HG02623 (cell line): ENCODE measurements at regions not wholly inside any gene's neighbourhood (a gene's known extent, or its start where the extent isn't known, plus 50 kb on each side); places are given as distances from the start of the nearest gene placed in this dataset.

Experiments
- ATAC-seq: cut with Tn5 transposase; IDR thresholded peaks from one replicate; pipeline ENCODE4 v1.9.1; 2021; ENCODE audit warnings: moderate library complexity; ENCODE audit not compliant: unreplicated experiment

- ATAC-seq, result no peak
Measured at GRCh38 chr9:78781681-78782080, 484.8 kb downstream of the PSAT1 start.

DNA sequence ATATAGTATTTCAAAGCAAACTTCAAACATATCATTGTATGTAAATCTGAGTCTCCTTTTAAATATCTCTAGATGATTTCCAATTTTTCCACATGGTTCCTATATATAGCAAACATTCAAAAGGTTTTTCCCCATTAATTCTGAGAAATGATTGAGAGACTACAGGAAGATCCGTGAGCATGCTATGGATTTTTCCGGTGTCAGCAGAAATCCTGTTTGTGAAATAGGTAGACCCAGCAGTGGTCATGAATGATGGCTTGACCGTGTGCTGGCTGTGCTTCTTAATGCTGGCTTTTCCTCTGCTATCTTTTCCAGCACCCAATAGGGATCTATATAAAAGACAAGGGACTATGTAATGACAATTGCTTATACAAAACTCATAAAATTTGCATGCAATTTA lies 485.3 kb downstream of the PSAT1 start:
- ATAC-seq, result no peak

DNA sequence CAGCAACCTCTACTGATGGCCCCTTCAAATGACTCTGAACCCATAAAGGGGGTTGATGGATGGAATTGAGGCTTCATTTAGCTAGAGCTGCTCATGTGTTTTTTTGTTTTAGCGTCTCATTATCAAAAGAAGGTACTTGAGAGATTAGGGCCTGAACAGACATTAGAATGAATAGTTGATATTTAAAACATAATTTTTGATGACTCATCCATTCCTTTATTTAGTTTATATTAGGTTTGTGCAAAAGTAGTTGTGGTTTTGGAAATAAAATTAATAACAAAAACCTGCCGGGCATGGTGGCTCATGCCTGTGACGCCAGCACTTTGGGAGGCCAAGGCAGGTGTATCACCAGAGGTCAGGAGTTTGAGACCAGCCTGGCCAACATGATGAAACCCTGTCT lies 485.9 kb downstream of the PSAT1 start:
- no peak for ATAC-seq

DNA sequence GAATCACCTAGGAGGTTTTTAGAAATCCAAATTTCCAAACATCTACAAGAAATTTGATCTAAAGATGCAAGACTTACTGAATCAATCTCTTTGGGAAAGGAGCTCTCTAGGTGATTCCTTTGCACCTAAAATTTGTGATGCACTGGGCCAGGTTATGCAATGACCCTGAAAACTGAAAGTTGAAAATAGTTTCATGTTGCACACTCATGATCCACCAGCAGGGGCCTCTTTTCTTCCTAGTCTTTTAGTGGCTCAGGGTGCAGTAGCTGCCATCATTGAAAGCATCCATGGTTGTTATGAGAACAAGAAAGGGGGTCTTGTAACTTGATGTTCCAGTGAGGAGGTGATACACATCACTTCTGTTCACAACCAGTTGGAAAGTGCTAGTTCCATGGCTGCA lies 486.8 kb downstream of the PSAT1 start:
- peak; percentile 72 for ATAC-seq

GRCh38 chr9:78786794-78787193 lies 489.9 kb downstream of the PSAT1 start:
- ATAC-seq, result no peak

GRCh38 chr9:78788101-78788500 lies 491.2 kb downstream of the PSAT1 start:
- ATAC-seq, result no peak

DNA sequence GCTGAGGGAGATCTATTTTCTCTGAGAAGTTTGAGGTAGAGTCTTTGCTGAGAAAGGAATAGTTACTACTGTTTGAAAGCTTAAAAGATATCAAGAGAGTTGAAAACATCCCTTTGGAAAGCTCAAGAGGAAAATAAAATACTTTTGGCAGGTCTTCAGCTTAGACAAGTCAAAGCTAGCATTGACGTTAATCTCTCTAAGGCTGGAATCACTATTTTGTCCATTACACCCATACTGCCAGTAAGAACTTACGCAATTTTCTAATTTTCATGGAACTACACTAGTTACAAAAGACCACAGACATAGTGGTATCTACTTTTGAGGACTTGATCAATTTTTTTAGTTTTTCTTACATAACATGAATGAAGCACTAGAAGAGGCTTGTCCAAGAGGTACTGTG lies 494.9 kb downstream of the PSAT1 start:
- ATAC-seq, result no peak

DNA sequence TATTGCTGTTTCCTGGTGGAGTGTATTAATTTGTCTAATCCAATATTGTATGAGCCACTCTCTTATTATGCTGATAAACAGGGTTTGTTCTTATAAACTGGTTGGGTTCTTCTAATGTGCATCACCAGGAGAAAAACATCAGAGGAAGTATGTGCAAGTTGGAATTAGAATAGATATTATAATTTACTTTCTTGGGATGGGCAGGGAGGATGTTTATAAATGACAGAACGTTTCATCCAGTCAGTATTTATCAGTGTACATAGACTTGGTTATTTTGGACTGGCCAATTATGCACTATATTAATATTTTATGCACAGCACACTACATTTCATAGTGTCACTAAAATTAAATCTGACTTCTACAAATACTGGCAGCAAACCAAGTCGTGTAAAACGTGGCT lies 495.8 kb downstream of the PSAT1 start:
- no peak for ATAC-seq

DNA sequence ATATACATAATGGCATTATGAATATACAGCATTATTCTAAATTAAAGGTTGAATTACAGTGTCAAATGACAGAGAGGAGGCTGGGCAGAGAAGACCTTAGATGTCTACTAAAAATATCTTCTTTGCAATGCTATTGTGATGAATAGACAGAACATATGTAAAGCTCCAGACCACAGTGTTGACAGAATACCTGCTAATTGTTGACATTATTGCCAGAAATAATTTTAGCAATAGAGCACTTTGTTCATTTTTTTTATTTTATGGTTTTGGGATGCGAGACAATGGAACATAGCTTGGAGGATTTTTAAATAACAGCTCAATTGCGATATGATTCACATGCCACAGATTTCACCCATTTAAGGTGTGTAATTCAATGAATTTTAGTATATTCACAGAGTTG lies 508.8 kb downstream of the PSAT1 start:
- no peak for ATAC-seq

- ATAC-seq, result no peak
Measured at GRCh38 chr9:78806492-78807160, 509.7 kb downstream of the PSAT1 start.

GRCh38 chr9:78807286-78807685 lies 510.4 kb downstream of the PSAT1 start:
- ATAC-seq, result no peak

DNA sequence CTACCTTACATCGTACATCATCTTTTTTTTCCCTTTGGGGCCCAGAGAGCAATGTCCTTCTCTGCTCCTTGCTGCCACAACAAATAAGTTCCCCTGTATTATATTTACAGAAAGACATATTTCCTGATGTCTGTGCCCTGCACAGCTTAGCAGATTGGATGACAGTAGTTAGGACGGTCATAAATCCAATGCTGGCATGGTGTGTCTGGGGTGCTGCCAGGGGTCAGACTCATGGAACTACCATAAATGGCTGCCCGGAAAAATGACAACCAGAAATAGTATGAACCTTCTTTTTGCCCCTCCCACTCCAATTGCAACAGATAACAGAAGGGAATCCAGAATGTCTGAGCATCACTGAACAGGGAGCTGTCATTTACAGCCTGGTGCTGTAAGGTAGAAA lies 511.1 kb downstream of the PSAT1 start:
- no peak for ATAC-seq

DNA sequence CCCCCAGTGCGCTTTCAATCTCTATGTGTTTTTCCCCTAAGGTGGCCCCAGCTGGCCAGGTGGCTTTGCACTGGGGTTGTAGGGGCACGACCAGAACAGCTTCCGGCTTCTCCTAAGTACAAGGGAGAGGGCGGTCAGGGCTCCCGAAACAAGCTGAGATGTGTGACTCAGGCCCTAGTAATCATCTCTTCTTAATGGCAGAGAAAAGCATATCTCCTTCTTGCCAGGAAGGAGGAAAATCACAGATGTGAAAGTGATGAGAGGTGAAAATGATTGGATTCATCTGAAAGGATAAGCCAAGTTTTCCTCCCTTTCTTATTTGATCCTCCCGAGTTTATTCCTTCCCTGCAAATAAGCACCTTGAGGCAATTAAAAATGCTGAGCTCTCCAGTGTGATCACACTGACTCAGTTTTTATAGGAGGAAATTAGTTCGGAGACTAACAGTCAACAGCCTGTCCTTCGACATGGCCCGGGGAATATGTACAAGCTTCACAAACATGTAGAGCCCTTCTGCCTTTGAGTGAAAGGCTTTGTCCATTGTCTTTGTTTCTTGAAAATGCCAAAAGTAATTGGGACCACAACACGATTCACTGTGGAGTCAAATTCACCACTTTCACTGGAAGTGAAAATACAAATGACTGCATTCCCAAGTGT lies 514.8 kb downstream of the PSAT1 start:
- no peak for ATAC-seq

DNA sequence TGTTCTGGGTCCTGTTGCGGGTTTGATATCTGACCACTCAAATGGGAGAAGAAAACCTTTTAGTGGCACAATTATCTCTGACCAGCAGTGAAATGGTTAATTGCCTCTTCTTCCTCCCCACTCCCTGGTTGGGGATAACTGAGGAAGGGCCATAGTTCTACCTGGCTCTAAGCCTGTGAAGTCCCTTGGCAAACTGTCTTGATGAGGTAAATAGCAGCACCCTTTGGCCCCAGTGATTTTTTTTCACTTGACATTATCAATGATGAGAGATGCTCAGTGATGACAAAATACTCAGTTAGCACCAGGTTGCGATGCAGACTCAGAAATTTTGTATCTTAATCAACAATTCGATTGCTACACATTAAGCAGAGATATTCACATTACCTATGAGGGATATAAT lies 515.7 kb downstream of the PSAT1 start:
- no peak for ATAC-seq

DNA sequence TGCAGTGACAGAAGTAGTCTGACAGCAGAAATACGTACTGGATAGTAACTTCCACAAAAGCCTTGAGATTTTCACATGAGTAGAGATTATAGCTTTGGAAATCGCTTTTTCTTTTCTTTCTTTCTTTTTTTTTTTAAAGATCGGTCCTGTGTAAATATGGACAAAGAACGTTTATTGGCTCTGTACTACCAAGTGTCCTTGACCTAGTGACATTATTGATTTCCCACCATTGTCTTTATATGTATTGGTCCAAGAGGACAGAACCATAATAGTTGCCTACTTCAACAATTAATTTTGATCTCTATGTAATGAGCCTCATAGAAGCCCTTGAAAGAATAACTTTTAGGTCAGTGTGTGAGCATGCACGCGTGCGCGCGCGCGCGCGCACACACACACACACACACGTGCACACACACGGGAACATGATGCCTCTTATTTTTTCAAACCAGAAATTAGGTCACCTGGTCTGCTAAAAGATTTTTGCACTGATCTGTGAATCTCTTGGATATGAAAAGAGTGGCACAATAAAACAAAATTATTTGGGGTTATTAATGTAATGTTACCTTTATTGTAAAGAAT lies 516.8 kb downstream of the PSAT1 start:
- no peak for ATAC-seq

- ATAC-seq, result peak; percentile 80
Measured at GRCh38 chr9:78821126-78821822, 524.3 kb downstream of the PSAT1 start.

GRCh38 chr9:78826527-78826926 lies 529.6 kb downstream of the PSAT1 start:
- no peak for ATAC-seq

- ATAC-seq, result no peak
Measured at GRCh38 chr9:78828521-78828920, 531.6 kb downstream of the PSAT1 start.

GRCh38 chr9:78830301-78830700 lies 533.4 kb downstream of the PSAT1 start:
- no peak for ATAC-seq

DNA sequence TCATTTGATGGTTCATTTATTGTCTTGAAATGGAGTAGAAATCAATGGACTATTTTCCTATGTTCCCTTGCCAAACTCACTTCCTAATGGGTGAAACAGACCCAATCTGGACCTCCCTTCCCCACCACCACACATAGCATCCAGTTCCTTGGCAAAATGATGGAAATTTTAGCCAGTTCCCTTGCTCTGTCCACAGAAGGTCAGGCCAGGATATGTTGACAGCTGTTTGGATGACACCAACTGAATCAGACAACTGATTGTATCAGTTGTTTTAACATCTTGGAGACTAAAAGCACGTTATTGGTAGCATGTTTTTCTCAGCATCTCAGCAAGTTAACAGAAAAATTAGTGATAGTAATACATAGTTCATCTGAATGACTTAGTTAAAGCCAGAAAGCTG lies 534.8 kb downstream of the PSAT1 start:
- ATAC-seq, result no peak

DNA sequence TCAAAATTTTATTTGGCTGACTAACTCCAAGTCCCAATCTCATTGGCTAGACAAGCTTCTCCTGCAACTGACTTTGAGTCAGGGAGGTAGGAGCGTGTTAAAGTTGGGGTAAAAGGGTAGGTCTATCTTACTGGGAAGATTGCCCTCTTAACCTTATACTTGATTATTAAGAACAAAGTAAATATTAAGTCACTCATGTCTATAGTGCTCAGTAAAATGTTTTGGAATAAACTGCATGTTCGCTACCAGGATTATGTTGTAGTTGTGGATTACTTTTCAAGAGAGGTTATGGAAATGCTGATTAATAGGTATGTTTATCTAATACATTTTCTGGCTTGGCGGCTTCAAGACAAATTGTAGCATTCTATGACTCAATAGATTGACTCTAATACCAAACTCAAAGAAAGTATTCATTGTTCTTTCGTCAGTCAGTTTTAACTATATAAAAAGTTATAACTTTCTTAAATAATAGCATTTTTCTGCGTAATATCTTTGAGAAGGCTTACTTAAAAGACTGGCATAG lies 539.1 kb downstream of the PSAT1 start:
- no peak for ATAC-seq

GRCh38 chr9:78839252-78839651 lies 542.3 kb downstream of the PSAT1 start:
- no peak for ATAC-seq
